Lower leg skin (tissue), 3 donors: ENCODE measurements at regions not wholly inside any gene's neighbourhood (a gene's known extent, or its start where the extent isn't known, plus 50 kb on each side); places are given as distances from the start of the nearest gene placed in this dataset.

ENCODE experiments used
- POLR2A ChIP-seq, 2 donors: fragments of 450-650 bp; IDR thresholded peaks; one replicate each; pipeline ENCODE4 v1.6.1; 2016 to 2017; ENCODE audit warnings: antibody characterized with exemption in 2 of 2, mild to moderate bottlenecking in 1 of 2, moderate library complexity in 1 of 2
- TF ChIP-seq, protein P1 (sequence below), 3 donors: fragments of 450-650 bp; IDR thresholded peaks; one replicate each; pipeline ENCODE4 v1.5.1; 2016; ENCODE audit warnings: antibody characterized with exemption in 3 of 3, mild to moderate bottlenecking in 3 of 3, moderate library complexity in 2 of 3

DNA sequence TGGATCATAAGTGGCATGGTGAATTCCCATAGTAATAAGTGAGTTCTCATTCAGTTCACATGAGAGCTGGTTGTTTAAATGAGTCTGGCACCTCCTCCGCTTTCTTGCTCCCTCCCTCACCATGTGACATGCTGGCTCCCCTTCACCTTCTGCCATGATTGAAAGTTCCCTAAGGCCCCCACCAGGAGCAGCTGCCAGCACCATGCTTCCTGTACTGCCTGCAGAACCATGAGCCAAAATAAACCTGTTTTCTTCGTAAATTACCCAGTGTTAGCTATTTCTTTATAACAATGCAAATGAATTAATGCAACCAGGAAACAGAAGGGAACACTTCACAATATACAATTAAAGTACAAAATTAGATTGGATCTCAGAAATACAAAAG is 257.0 kb downstream of the MREG start:
- TF ChIP-seq, protein P1, sequence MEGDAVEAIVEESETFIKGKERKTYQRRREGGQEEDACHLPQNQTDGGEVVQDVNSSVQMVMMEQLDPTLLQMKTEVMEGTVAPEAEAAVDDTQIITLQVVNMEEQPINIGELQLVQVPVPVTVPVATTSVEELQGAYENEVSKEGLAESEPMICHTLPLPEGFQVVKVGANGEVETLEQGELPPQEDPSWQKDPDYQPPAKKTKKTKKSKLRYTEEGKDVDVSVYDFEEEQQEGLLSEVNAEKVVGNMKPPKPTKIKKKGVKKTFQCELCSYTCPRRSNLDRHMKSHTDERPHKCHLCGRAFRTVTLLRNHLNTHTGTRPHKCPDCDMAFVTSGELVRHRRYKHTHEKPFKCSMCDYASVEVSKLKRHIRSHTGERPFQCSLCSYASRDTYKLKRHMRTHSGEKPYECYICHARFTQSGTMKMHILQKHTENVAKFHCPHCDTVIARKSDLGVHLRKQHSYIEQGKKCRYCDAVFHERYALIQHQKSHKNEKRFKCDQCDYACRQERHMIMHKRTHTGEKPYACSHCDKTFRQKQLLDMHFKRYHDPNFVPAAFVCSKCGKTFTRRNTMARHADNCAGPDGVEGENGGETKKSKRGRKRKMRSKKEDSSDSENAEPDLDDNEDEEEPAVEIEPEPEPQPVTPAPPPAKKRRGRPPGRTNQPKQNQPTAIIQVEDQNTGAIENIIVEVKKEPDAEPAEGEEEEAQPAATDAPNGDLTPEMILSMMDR (IDR thresholded peaks at IDR 0.05) = no peak
- no peak for TF ChIP-seq POLR2A (IDR thresholded peaks at IDR 0.05)
